Occipital lobe (tissue), 1 donor: ENCODE measurements at regions not wholly inside any gene's neighbourhood (a gene's known extent, or its start where the extent isn't known, plus 50 kb on each side); places are given as distances from the start of the nearest gene placed in this dataset.

Experiments used
- DNase-seq: peaks from one replicate; lab custom pipeline; 2025; lab: John Stamatoyannopoulos, UW

GRCh38 chrY:15501181-15501580 lies 976.9 kb downstream of the NLGN4Y start:
- DNase-seq: no peak

GRCh38 chrY:15510288-15510687 lies 986.0 kb downstream of the NLGN4Y start:
- no peak for DNase-seq

GRCh38 chrY:15510984-15511650 lies 986.8 kb downstream of the NLGN4Y start:
- no peak for DNase-seq

DNA sequence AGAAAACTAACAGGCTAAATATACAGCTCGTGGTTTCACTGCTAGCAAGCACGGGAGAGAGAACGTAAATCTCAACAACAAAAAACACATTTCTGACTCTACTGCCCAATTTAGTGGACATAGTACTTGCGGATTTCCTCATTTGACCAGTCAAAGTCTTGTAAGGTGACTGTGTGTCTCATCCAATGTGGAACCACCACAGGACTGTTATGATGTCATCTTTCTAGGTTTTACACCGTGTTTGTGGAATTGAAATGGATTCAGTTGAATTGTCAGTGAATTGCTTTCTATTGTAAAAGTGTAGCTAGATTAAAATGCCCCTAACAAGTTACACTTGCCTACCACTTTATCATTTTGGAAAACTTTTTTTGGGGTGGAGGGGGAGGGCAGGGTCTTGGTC lies 1010.8 kb downstream of the NLGN4Y start:
- no peak for DNase-seq

GRCh38 chrY:15535784-15536511 lies 1011.6 kb downstream of the NLGN4Y start:
- no peak for DNase-seq

DNA sequence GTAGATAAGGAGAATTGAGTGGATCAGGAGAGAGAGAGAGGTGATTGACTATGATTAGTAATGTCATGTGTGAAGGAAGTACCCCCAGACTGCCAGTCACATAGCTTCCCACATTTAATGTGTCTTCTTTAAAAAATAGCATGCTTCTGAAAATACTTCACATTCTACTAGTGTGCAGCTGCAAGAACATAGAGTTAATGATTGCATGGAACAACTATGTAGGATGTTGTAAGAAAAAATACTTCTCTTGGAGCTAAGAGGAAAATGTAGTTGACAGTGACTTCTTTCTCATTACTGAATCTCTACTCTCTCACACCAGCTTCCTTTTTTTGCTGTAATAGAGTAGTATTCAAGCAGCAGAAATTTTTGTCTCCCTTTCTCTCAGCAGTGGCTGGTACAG lies 1016.2 kb downstream of the NLGN4Y start:
- DNase-seq: no peak

DNA sequence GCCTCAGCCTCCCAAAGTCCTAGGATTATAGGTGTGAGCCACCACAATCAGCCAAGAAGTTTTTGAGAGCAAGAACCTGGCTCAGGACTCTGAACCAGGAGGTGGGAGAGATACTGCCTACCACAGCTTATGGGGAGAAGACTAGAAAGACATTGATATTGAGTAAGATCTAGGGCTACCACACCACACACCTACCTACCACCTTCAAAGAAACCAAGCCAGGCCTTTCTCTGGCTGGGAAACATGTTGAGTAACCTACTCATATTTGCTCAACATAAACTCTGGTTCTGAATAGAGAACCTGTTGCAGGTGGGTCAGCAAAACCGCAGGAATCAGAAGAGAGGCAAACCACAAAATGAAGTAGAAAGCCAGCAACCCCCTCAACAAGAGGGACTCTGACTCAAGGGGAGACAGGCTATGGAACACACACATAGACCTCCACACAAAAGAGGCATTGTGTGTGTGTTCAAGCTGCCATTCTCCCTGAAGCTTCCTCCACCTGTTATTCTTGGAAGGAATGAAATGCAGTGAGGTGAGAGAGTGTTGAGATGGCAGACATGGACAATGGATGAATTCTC lies 1021.9 kb downstream of the NLGN4Y start:
- no peak for DNase-seq

GRCh38 chrY:15552074-15552473 lies 1027.7 kb downstream of the NLGN4Y start:
- no peak for DNase-seq

DNA sequence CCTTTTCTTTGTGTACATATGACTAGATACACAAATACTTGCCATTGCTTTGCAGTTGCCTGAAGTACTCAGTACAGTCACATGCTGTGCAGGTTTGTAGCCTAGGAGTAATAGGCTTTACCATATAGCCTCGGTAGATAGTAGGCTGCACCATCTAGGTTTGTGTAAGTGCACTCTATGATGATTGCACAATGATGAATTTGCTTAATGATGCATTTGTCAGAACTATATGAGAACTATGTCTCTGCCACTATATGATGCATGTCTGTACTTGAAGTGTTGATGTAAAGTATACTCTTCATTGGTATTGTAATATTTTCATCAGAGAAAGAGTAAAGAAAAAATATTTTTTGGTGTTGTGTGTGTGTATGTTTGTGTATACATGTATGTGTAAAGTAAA lies 1030.7 kb downstream of the NLGN4Y start:
- DNase-seq: no peak

GRCh38 chrY:15559169-15559568 lies 1034.8 kb downstream of the NLGN4Y start:
- DNase-seq: no peak

DNA sequence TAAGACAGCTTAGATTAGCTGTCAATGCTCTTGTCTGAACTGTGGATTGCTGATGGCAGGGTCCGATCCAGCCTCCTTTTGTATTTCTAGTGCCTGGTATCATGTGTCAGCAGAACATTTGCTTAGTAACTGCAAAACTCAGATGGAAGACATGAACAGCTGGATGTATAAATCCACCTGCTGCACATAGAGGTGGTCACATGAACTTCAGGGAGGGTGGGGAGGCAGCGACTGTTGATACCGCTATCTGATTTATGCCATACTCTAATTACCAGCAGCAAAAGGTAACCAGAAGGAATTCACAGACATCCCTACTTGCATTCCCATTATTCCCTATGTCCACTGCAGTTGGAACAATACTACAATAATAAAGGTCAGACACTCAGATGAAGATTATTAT lies 1036.5 kb downstream of the NLGN4Y start:
- DNase-seq: no peak

GRCh38 chrY:15561501-15562289 lies 1037.4 kb downstream of the NLGN4Y start:
- DNase-seq: no peak

GRCh38 chrY:15577886-15578285 lies 1053.6 kb downstream of the NLGN4Y start:
- DNase-seq: no peak

GRCh38 chrY:15578761-15579160 lies 1054.4 kb downstream of the NLGN4Y start:
- no peak for DNase-seq

- no peak for DNase-seq
Measured at GRCh38 chrY:15579245-15579644, 1054.9 kb downstream of the NLGN4Y start.

DNA sequence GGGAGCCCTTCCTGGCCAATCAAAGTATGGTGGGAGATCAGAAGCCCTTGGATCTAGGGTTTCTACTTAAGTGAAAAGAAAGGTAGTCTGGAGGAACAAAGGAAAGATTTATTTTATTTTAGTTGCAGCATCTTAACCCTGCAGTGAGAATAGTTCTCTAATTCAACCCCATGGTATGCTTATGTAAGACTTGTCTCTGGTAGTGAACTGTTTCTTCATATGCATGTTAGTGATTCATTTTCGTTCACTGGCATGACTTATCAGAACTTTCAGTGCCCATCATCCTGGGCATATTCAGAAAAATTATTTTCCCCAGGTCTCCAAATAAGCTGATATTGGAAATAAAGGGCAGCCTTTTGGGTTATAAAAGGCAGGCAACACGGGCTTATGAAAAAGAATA lies 1058.8 kb downstream of the NLGN4Y start:
- DNase-seq: no peak

DNA sequence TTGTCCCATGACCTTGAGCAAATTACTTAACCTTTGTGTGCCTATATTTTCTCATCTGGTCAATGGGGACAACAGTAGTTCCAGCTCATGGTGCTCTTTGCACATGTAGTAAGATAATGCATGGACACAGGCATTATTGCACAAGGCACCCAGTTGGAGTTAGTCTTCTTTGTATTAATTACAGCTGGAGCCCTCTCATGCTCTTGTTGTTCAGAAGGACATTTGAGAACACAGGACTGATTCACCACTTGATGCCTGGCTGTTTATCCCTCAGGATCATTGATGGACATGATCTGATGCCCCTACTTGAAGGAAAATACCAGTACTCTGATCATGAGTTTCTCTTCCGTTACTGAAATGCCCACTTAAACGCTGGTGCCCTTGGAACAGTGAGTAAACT lies 1068.6 kb downstream of the NLGN4Y start:
- DNase-seq: no peak

GRCh38 chrY:15593476-15594160 lies 1069.3 kb downstream of the NLGN4Y start:
- DNase-seq: no peak

DNA sequence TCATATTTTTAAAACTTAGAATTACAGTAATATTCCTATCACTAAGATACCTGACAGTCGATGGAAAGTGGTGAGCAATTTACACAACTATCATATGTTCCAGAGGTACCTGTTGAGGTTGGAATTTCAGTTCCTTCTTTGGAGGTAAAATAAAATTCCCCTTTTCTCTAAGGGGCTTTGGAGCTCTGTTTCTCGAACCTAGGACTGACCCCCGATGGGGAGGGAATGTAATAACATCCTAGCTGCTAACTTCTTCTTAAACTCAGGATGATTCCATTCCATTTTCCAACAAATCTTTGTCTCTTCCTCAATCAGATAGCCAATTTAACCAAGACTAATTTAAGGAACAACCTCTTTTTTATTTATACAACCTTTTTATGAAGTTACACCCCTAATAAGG lies 1069.8 kb downstream of the NLGN4Y start:
- no peak for DNase-seq

- DNase-seq: no peak
Measured at GRCh38 chrY:15600565-15600964, 1076.2 kb downstream of the NLGN4Y start.

DNA sequence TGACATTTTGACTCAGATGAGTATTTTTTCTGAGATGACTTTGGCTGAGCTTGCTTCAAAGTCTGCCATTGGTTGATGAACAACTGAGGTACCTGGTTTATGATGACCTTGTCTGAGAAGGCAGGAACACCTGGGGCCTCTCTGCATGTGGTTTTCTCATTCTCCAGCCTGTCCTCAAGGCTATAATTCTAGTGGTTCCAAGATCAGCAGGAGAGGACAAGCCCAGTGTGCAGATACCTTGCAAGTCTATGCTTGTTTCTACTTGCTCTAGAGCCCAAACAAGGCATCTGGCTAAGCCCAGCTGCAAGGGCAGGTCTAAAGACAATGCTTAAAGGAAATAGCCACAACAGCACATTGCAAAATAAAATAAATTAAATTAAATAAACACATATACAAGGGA lies 1100.0 kb downstream of the NLGN4Y start:
- no peak for DNase-seq

DNA sequence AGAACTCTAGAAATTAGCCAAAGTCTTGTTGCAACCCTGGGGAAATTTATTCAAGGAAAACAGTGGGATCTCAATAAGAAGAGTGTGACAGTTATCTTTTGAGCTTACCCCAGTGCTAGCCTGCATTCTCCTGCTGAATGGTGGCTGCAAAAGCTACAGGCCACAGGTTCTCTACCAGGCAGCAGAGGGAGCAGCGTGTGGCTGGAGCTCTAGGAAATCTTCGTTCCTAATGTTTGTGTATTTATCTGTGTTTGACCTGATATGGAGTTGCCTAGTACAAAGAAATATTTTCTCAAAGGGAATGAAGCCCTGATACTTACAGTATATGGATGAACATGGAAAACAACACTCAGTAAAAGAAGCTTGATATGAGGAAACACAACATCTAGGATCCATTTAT lies 1100.6 kb downstream of the NLGN4Y start:
- DNase-seq: no peak
